ENCODE measurements at regions not wholly inside any gene's neighbourhood (a gene's known extent, or its start where the extent isn't known, plus 50 kb on each side); places are given as distances from the start of the nearest gene placed in this dataset.
A peak's percentile ranks its signal among the peaks of the same experiment; 100 is the strongest.
"Not testable (repeated sequence)": the region's sequence is repeated elsewhere in the genome, so short reads cannot be mapped to it uniquely, and the experiment has no call there.

- DNase-seq (ENCODE audit: low spot score): no peak
Observed at GRCh38 chr12:59147791-59148190, 227.5 kb upstream of the LRIG3 start.

- no peak for DNase-seq (ENCODE audit: low spot score)
Observed at GRCh38 chr12:59142183-59142790, 222.0 kb upstream of the LRIG3 start.

GRCh38 chr12:59134750-59135149 lies 214.4 kb upstream of the LRIG3 start:
- DNase-seq (ENCODE audit: low spot score): no peak

DNA sequence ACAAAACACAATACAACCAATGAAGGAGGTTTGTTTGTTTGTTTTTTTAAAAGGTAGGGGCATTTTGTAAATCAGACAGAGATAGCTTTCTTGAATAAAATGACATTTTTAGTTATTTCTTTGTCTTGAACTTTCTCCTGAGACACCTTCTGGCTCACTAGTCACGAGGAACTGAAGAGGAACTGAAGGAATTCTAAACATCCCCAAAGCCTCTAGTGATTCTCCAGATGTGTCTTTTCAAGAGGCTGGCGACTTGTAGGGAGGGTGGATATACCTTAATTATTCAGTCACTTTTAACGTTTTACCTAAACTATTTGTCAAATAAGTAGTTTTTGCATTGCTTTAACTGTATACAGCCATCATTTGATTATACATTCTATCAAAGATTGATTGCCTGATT lies 211.2 kb upstream of the LRIG3 start:
- no peak for DNase-seq (ENCODE audit: low spot score)

GRCh38 chr12:59122784-59123183 lies 202.5 kb upstream of the LRIG3 start:
- DNase-seq (ENCODE audit: low spot score): no peak

GRCh38 chr12:59121451-59121850 lies 201.1 kb upstream of the LRIG3 start:
- DNase-seq (ENCODE audit: low spot score): no peak

GRCh38 chr12:59119676-59120075 lies 199.4 kb upstream of the LRIG3 start:
- no peak for DNase-seq (ENCODE audit: low spot score)

DNA sequence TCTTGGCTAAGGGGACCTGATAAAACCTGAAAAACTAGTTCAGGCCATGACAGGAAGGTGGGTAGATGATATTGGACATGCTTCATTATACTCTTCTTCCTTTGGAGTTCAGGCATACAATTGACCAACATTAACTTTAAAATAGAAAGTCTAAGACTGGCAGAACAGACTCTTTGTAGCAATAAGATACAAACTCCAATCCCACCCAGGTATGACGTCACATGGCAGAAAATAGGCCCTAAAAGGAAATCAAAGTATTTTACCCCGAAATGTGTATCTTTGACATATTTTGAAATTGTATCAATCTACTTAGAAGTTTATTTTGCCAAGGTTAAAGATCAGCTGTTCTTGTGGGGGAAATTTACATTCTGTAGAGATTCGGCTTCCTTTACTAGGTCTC lies 198.1 kb upstream of the LRIG3 start:
- DNase-seq (ENCODE audit: low spot score): no peak

DNA sequence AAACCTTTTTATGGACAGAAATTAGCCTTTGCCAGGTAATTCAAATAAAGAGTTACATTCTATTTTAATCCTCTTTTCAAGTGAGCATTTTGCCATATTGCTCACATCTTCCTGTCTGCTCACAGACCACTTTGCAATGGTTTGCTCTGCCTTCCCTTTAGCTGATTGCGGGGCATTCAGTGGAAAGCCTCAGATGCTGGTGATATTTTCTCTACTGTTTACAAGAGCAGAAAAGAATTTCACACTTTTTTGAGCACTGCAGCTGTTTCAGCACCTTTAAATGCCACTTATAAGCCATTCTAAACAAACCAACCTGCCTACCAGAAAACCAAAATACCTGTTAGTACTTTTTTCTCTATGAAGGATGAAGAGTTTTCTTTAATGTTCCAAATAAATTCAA lies 195.7 kb upstream of the LRIG3 start:
- no peak for DNase-seq (ENCODE audit: low spot score)

GRCh38 chr12:59115526-59115925 lies 195.2 kb upstream of the LRIG3 start:
- no peak for DNase-seq (ENCODE audit: low spot score)

DNA sequence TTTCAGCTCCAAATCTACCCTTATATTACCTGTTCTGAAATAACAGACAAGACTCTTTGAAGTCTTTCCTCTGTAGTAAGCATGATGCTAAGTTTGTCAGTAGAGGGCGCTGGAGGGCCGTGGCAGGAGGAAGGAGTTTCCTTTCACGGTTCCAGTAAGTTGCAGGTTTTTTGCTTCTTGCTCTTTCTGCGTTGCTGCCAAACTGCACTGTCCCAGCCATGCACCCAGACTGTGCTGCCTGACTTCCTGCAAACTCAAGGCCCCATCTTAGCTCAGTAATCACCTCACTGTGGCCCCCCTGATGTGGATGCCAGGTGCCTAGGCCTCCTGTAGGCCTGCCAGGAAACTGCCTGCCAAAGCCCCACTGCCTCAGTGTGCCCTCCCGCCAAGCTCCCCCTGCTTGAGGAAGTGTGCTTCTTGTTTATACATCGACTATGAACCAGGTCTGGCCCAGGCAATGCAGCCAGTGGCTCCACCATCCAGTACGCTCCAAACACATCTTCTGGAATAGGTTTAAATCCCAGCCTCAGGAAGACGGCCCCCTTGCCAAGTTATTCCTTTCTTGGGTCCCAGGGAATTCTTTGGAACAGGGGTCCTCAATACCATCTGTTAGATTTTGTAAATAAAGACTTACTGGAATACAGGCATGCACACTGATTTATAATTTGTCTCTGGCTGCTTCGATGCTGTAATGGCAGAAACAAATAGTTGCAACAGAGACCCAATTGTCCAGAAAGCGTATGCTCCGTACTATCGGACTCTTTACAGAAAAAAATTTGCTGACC lies 193.7 kb upstream of the LRIG3 start:
- DNase-seq (ENCODE audit: low spot score): peak; percentile 79

GRCh38 chr12:59111851-59112250 lies 191.5 kb upstream of the LRIG3 start:
- no peak for DNase-seq (ENCODE audit: low spot score)

DNA sequence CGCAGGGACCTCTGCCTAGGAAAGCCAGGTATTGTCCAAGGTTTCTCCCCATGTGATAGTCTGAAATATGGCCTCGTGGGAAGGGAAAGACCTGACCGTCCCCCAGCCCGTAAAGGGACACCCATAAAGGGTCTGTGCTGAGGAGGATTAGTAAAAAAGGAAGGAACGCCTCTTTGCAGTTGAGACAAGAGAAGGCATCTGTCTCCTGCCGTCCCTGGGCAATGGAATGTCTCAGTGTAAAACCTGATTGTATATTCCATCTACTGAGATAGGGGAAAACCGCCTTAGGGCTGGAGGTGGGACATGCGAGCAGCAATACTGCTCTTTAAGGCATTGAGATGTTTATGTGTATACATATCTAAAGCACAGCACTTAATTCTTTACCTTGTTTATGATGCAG lies 188.2 kb upstream of the LRIG3 start:
- DNase-seq (ENCODE audit: low spot score): not testable (repeated sequence)

DNA sequence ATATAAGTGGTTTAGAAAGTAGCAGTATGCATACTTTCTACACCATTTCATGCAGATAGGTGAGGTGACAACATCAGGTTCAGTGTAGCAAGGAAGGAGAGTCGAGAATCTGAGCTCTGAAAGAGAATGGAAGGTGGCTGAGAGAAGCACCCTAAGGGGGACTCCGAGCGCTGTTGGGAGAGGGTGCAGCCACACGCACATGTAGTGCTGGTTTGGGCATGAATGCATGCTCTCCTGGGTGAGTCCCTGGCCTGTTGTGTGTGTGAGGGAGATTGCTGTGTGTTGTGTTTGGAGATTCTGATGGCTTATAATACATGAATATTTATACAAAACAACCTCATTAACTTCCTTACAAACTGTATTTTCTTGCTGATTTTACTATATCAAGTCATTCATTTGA lies 180.3 kb upstream of the LRIG3 start:
- DNase-seq (ENCODE audit: low spot score): no peak

DNA sequence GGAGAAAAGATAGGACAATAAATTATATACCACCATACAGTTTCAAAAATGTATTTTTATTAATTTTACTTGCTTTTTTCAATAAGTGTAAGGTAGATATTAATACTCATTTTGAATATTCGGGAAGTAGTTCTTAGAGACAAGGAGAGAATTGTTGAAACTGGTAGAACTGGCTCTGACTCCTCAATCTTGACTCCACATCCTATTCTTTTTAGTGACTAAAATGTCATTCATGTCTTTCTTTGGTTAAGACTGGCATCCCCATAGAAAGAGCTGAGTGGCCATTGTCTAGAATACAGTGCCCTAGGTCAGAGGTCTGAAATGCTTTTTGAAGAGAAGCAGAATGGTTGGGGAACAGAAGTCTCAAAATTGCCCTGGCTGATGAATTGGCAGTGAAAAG lies 177.6 kb upstream of the LRIG3 start:
- DNase-seq (ENCODE audit: low spot score): no peak

- DNase-seq (ENCODE audit: low spot score): no peak
Observed at GRCh38 chr12:59096246-59096645, 175.9 kb upstream of the LRIG3 start.

DNA sequence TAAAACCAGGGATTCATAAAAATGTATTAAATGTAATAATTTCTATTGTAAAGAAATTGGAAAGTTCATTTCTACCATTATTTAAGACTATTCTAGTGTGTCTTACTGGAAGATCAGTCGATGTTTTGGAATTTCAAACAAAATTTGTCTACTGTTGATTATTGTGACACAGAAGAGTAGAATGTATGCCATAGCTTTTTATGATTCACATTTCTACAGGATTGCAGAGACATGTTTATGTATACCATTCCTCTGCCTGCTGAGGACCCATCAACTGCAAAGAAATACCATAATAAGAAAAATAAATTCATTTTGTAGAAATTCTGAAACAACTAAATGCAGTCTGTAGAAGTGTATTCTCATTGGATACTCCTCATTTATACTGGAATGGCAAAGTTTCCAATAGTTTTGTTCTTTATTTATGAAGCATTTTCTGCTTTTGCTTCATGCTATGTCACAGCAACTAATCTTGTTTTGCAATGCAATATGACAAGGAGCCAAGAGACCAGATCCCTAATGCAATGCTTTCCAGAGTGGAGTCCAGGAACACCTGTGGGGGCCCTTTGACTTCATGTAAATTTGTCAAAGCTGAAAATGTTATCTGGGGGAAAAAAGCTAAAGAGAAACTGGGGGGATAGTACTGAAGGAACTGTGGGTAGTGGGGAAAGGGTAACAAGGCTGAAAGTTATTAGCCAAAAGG lies 172.9 kb upstream of the LRIG3 start:
- no peak for DNase-seq (ENCODE audit: low spot score)

GRCh38 chr12:59088673-59089072 lies 168.4 kb upstream of the LRIG3 start:
- DNase-seq (ENCODE audit: low spot score): no peak

DNA sequence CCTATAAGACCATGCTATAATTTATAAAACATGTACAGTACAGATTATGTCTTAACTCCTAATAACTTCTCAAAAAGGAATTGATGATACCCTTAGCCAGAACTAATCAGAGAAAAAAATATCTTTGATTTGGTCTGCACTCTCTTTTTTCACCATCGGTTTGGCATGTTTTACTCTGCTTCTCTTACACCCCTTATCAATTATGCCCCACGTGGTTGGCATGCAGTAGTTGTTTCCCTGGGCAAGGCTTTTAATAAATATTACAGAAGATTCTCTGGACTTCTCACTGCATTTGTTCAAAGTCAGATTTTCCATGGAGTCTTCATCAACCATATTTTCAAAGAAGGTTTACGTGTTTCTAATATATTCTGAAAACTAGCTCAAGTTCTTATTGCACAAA lies 167.4 kb upstream of the LRIG3 start:
- DNase-seq (ENCODE audit: low spot score): no peak

DNA sequence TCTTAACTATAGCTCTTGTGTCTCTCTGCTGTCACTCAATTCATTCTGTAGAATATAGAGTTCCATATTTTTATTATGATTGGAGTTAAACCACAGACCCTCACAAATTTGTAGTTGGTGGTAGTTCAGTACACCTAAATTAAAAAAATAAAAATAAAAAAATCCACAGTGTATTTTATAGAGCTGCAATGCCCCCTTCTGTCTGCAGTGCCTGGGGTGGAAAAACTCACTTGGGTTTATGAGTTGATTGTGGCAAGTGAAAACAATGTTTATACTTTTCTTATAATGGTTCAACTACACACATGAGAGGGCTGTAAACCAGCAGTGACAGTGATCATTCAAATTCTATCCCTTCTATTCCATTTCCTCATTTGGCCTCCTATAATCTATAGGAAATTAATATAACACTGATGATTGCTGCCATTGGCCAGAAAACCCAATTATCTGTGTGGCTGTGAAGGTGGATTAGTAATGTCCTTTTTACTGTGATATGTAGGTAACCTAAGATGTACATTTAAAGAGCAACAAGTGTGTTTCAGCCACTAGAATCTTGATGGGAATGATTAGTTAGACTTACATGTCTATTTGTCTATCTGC lies 166.9 kb upstream of the LRIG3 start:
- no peak for DNase-seq (ENCODE audit: low spot score)

DNA sequence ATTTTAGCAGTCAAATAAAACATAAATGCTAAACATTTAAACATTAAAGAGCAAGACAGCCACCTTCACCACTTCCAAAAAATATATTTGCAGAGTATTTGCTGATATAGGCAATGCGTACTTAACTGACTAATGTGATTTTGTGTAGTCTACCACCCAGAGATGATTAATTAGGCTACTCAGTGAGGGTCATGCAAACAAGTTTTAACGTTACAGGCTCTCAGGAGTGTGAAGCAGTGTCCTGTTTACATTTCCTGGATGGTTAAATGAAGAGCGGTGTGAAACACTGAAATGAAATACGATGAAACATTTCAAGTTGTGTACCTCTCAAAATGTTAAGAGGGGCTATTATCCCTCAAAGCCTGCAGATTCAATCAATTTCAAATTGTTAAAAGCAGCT lies 165.8 kb upstream of the LRIG3 start:
- DNase-seq (ENCODE audit: low spot score): no peak

DNA sequence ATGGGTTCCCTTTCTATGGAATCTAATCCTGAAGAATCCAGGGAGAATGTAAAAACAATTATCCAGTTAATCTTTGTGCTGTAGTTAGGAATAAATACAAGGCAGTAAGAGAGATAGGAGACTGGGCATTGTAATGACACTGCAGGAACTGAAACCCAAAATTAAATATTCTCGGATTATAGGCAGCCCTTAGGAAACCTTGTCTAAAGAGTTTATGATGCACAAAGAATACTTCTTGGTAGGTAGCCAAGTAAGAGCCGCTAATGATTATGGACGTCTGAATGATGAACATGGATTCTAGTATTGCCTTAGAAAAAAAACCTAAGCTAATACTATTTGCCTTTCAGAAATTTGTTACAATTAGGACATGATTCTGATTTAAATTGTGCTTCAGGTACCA lies 165.4 kb upstream of the LRIG3 start:
- no peak for DNase-seq (ENCODE audit: low spot score)
